Activated CD8-positive, alpha-beta memory T cell treated with anti-CD3 and anti-CD28 coated beads, Interleukin-2, amount 50 U/mL, for 1 hour (primary cell): ENCODE measurements at regions not wholly inside any gene's neighbourhood (a gene's known extent, or its start where the extent isn't known, plus 50 kb on each side); places are given as distances from the start of the nearest gene placed in this dataset.
A peak's percentile ranks its signal among the peaks of the same experiment; 100 is the strongest.

Source experiments
- DNase-seq: peaks from one replicate; pipeline ENCODE4 v3.0.0-alpha.2; 2020; ENCODE audit errors: extremely low read depth

GRCh38 chr6:40312213-40313015 is 274.8 kb downstream of the LRFN2 start:
- no peak for DNase-seq

DNA sequence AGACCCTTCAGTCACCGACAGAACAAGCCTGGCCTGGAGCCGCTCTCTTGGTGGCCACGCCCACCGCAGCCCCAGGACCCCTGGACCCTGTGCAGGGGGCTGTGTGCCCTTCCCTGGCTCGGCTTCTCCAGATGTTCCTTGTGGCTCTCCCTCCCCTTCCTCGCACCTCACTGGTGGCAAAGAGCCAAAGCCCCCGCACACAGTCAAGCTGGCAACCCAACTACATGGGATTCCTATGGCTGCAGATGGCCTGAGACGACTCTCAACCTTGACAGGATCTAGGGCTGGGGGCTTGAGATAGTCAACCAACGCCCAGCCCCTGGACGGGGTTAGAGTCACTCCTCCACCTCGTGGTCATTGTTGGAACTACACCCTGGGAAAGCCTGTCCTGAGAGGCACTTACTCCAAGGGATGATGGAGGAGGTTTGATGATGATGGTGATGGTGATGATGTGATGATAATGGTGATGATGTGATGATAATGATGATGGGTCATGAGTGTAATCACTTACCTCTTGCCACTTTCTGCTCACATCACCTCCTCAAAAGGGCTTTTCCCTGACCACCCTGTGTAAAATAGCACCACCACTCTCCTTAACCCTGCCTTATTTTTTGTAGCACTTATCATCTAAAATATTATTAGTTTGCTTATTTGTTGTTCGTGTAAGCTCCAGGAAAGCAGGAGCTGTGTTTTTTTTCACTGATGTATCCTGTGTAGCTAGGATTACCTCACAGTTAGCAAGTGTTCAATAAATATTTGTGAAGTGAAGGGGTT is 278.4 kb downstream of the LRFN2 start:
- peak; percentile 7 for DNase-seq

DNA sequence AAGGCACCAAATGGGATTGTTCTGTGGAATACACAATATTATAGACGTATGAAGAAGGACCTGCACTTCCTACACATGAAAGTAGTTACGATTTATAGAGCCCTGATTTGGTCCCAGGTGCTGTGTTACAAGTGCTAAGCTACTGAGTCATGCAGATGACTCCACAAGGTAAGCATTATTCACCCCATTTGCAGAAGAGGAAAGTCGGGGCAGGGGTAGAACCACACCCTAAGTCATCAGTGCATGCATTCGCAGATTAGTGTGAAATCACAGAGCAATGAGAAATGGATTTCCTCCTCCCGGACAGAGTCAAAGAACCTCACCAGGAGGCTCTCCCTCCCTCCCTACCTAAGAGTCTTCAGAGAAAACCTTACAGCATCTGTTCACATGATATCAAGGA is 279.5 kb downstream of the LRFN2 start:
- DNase-seq, result no peak

GRCh38 chr6:40302856-40303454 is 284.2 kb downstream of the LRFN2 start:
- no peak for DNase-seq

- DNase-seq, result no peak
Measured at GRCh38 chr6:40299681-40300080, 287.5 kb downstream of the LRFN2 start.

DNA sequence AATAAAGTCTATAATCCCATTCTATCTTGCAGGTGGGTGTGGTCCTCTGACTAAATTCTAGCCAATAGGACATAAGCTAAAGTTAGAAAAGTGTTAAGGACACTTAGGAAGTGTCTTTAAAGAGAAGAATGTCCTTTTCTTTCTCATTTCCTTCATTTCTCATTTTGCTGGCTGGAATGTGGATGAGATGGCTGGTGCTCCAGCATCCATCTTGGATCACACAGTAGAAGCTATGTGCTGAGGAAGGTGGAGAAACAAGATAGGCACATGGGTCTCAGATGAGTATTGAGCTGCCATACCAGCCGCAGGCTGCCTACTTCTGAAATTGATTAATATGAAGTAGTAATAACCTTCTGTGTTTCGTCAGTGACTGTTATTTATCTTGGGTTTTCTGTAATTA is 289.0 kb downstream of the LRFN2 start:
- no peak for DNase-seq

- DNase-seq, result no peak
Measured at GRCh38 chr6:40295251-40295950, 291.8 kb downstream of the LRFN2 start.

GRCh38 chr6:40293460-40294185 is 293.5 kb downstream of the LRFN2 start:
- DNase-seq, result no peak

DNA sequence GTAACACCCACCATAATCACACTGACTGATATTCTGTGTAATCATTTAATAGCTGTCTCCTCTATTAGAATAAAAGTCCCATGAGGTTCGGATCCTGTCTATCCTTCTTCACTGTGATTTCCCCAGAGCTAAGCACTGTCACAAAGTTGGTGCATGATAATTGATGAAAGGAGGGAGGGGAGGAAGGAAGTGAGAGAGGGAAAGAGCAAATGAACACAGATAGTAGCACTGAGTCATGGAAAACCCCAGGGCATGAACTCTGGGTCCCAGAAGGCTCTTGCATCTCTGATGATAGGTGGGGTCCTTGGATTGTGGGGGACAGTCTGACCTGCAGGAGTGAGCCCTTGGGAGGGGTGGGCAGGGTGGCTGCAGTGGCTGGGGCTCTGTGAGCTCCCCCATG is 294.1 kb downstream of the LRFN2 start:
- DNase-seq, result no peak

- DNase-seq, result no peak
Measured at GRCh38 chr6:40290816-40291215, 296.3 kb downstream of the LRFN2 start.

GRCh38 chr6:40288919-40289318 is 298.2 kb downstream of the LRFN2 start:
- DNase-seq, result no peak

- DNase-seq, result no peak
Measured at GRCh38 chr6:40287296-40287850, 299.8 kb downstream of the LRFN2 start.

- DNase-seq, result no peak
Measured at GRCh38 chr6:40286721-40287120, 300.4 kb downstream of the LRFN2 start.

DNA sequence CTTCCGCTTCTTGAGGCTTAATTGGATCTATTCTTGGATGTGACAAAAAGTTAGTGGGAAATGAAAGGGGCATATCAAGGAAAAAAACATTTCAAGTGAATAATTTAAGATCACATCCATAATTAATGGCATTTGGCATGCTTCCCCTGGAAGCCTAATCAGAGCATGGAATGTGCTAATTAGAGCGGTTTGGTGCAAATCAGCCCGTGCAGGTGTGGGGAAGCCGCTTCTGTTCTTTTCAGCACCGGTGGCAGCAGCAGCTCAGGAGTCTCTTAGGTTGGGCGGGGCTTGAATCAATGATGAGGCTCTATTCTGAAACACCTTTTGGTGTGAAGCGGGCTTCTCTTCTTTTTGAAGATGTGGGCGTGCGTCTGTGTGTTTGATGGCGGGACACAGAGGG is 301.2 kb downstream of the LRFN2 start:
- no peak for DNase-seq

GRCh38 chr6:40285535-40285934 is 301.6 kb downstream of the LRFN2 start:
- DNase-seq, result no peak

GRCh38 chr6:40282986-40283385 is 304.2 kb downstream of the LRFN2 start:
- DNase-seq, result no peak

DNA sequence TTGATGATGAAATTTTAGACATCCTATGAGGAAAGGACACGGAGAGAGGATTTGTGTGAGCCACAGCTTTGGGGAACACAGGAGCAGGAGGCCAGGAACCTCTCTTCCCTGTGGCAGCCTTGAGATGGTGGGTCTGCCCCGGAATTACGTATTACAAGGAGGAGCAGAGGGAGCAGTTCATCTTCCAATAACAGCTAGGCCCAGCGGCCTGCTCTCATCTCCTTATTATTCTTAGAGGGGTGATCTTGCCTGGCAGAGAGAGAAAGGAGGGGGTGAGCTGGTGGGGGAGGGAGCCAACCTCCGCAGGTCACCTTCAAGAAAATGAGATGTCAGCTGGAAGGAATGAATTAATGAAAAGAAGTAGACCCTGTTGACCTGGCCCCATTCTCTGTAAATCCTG is 305.8 kb downstream of the LRFN2 start:
- no peak for DNase-seq

GRCh38 chr6:40280231-40280630 is 306.9 kb downstream of the LRFN2 start:
- no peak for DNase-seq

GRCh38 chr6:40276141-40276540 is 311.0 kb downstream of the LRFN2 start:
- no peak for DNase-seq

DNA sequence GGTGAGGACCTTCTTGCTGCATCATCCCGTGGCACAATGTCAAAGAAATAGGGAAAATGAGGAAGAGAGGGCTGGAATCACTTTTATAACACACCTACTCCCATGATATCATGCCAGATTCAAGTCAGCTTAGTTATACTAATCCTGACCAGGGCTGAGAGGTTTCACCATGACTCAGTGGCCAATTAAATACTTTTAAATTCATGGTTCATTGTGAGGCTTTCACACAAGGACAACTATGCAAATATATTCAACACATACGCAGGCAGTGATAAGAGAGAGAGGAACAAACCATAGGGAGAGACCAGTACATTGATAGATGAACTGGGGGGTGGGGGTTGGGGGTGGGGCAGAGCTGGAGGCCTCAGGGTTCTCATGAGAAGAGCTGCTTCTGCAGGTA is 313.1 kb downstream of the LRFN2 start:
- no peak for DNase-seq

GRCh38 chr6:40268614-40269013 is 318.6 kb downstream of the LRFN2 start:
- DNase-seq, result no peak
